BJ (cell line): ENCODE measurements at regions not wholly inside any gene's neighbourhood (a gene's known extent, or its start where the extent isn't known, plus 50 kb on each side); places are given as distances from the start of the nearest gene placed in this dataset.
A peak's percentile ranks its signal among the peaks of the same experiment; 100 is the strongest.

Experiments used
- CTCF ChIA-PET: fragments of 350-600 bp; formaldehyde crosslinking; extraction: SDS; loops from one replicate; lab custom pipeline; 2021; ENCODE audit warnings: antibody characterized with exemption, inconsistent platforms; lab: Yijun Ruan, JAX
- POLR2A ChIA-PET: fragments of 300-600 bp; sonication (Branson Sonifier 250); formaldehyde crosslinking; extraction: SDS; loops from one replicate; lab custom pipeline; 2021; ENCODE audit warnings: antibody characterized with exemption; lab: Charles Lee
- DNase-seq: peaks from one replicate; pipeline ENCODE4 v3.0.0-alpha.2; 2011; ENCODE audit warnings: low read depth
- H3K27me3 ChIP-seq: 2 replicates; pipeline ENCODE4 v1.6.0; 2011; ENCODE audit warnings: low read length; ENCODE audit not compliant: control insufficient read depth, insufficient read depth
- H3K36me3 ChIP-seq: 2 replicates; pipeline ENCODE4 v1.5.1; 2011; ENCODE audit warnings: low read length; ENCODE audit not compliant: control insufficient read depth, insufficient read depth
- H3K4me3 ChIP-seq: 2 replicates; pipeline ENCODE4 v1.5.1; 2011; ENCODE audit warnings: low read depth, mild to moderate bottlenecking, control low read depth, low read length
- CTCF ChIP-seq: IDR thresholded peaks from 2 replicates; pipeline ENCODE4 v1.5.1; 2011; ENCODE audit warnings: low read depth, mild to moderate bottlenecking, control low read depth, inconsistent platforms, low read length, moderate library complexity; ENCODE audit not compliant: insufficient read depth

GRCh38 chr4:55013431-55013955 is 111.9 kb downstream of the KDR start:
- ChIA-PET POLR2A (no interaction called here), CTCF (no interaction called here)
- peaks cover 1% of the 10 kb centered on the region; the same call in 1 of the 2 replicates for H3K27me3 ChIP-seq
- DNase-seq = no peak
- no peaks in the 10 kb centered on the region for H3K36me3 ChIP-seq
- TF ChIP-seq CTCF = no peak
- H3K4me3 ChIP-seq = no peak overlapping the region

GRCh38 chr4:55012363-55013230 is 112.8 kb downstream of the KDR start:
- peaks cover 1% of the 10 kb centered on the region; the same call in 1 of the 2 replicates for H3K27me3 ChIP-seq
- no peak for TF ChIP-seq CTCF
- H3K36me3 ChIP-seq = no peaks in the 10 kb centered on the region
- H3K4me3 ChIP-seq = no peak overlapping the region
- DNase-seq = no peak
- ChIA-PET CTCF (no interaction called here), POLR2A (no interaction called here)

- Histone ChIP-seq H3K4me3 (no peak overlapping the region), H3K36me3 (no peaks in the 10 kb centered on the region), H3K27me3 (no peaks in the 10 kb centered on the region)
- DNase-seq = no peak
- POLR2A ChIA-PET = no interaction called here
- no peak for TF ChIP-seq CTCF
- CTCF ChIA-PET = no interaction called here
Measured at GRCh38 chr4:55011761-55012160, 113.6 kb downstream of the KDR start.

- ChIA-PET POLR2A (no interaction called here), CTCF (interaction anchor here (1.3 kb wide), 1 partner anchor 40 kb away, joined by 3 read pairs; no protein-coding TSS in a partner anchor)
- H3K27me3 ChIP-seq = no peaks in the 10 kb centered on the region
- DNase-seq = no peak
- H3K4me3 ChIP-seq = no peak overlapping the region
- no peak for TF ChIP-seq CTCF
- no peaks in the 10 kb centered on the region for H3K36me3 ChIP-seq
Measured at GRCh38 chr4:55010550-55010949, 114.8 kb downstream of the KDR start.

- DNase-seq = no peak
- no peaks in the 10 kb centered on the region for H3K27me3 ChIP-seq
- TF ChIP-seq CTCF = peak; percentile 36; the same call in 1 of the 2 replicates
- H3K36me3 ChIP-seq = no peaks in the 10 kb centered on the region
- H3K4me3 ChIP-seq = no peak overlapping the region
- ChIA-PET POLR2A (no interaction called here), CTCF (interaction anchor here (0.6 to 1.3 kb wide), 10 partner anchors 10 to 863 kb away, joined by 3 to 6 read pairs (median 3); no protein-coding TSS in a partner anchor)
Measured at GRCh38 chr4:55008166-55009056, 117.0 kb downstream of the KDR start.
